HG02981 (cell line): ENCODE measurements at regions not wholly inside any gene's neighbourhood (a gene's known extent, or its start where the extent isn't known, plus 50 kb on each side); places are given as distances from the start of the nearest gene placed in this dataset.

ENCODE experiments used
- ATAC-seq: cut with Tn5 transposase; IDR thresholded peaks from one replicate; pipeline ENCODE4 v1.9.1; 2021; ENCODE audit warnings: mild to moderate bottlenecking, moderate library complexity; ENCODE audit not compliant: unreplicated experiment

DNA sequence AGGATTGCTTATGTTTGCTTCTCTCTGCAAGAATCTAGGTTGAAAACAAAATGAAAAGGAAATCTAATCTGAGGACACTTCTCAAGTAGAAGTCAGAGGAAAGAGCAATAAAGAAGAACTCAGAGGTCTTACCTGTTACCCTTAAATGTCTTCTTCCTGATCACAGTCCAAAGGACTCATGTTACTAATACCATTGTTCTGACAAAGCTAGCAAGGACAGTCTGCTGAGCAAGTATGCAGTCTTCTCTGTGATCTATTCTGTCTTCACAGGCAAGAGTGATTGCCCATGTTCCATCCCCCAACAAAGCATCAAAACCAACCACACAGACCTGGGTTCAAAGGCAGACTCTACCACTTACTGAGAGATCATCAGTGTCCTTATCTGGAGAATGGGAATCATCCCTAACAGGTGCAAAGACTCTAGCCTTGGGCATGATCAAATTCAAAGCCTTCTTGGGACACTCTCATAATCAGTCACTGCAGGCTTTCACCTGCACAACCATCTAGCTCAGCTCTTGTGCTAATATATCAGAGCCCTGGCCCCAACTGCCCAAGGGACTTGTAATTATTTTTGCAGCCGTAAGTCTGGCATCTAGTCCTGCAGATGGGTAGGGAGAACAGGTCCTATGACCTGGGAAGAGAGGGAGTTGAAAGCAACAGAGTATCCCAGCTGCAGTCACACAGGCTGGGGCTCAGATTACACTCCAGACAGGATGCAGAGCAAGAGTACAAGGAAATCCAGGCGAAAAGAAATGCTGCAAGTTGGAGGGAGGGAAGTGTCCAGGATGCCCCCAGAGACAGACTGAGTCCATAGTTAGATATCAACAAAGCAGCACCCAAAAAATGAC, 97.9 kb upstream of the NUDT4 start:
- ATAC-seq: no peak

DNA sequence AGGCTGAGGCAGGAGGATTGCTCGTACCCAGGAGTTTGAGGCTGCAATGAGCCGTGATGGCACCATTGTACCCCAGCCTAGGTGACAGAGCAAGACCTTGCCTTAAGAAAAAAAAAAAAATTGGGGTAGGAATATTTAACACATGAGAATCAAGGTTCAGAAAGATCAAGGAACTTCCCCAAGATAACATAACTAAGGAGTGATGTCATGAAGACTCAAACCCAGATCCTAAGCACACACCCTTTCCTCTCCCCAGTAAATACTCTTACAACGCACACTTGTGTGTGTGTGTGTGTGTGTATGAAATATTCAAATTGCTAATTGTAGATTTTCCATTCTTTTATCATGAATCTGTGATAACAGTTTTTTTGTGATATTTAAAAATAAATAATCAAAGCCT, 90.6 kb upstream of the NUDT4 start:
- no peak for ATAC-seq

DNA sequence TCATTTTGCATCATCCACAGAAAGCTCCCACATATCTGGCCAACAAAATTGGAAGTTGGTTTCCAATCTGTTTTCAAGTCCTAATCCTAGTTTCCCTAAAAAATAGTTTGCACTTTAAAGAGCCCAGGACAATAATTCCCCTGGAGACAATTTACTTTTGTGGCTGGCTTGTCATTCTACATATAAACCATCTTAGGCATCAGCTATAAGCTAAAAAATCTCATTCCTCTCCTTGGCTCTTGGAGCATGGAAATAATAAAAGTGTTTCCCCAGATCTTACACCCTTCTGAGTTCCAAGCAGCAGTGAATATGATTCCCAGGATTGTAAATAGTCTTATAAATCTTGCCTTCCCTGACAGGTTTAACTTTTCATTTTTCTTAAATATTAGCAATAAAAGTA, 89.1 kb upstream of the NUDT4 start:
- no peak for ATAC-seq

DNA sequence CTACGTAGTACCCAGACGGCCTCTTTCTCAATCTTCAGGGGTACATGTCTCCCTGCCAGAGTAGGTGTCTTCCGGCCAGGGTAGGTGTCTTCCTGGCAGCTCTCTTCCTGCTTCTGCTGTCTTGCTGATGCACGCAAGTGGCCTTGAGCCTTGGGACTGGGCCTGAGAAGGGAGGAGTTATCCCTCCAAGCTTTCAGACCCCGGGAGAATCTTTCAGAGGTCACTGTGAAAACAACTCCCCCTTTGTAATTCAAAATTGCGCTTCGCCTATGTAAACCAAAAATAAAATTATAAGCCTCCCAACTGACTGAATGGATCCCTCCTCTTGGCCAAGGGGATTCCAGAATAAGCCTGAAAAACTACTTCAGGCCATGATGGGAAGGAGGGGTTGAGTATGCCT, 87.3 kb upstream of the NUDT4 start:
- no peak for ATAC-seq

DNA sequence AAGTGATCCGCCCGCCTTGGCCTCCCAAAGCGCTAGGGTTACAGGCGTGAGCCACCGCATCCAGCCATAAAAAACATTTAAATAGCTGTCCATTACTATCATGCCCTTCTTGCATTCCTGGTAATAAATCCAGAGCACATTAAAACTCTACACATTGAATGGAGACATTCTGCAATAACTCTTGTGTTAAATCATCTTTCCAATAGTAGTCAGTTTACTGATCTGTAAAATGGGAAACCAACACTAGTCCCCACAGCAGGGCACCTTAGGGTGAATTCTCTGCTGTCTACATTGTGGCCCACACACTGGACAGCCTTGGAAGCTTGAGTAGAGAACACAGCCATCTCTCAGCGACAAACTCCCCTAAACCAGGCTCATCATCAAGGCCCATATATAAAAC, 85.5 kb upstream of the NUDT4 start:
- no peak for ATAC-seq

DNA sequence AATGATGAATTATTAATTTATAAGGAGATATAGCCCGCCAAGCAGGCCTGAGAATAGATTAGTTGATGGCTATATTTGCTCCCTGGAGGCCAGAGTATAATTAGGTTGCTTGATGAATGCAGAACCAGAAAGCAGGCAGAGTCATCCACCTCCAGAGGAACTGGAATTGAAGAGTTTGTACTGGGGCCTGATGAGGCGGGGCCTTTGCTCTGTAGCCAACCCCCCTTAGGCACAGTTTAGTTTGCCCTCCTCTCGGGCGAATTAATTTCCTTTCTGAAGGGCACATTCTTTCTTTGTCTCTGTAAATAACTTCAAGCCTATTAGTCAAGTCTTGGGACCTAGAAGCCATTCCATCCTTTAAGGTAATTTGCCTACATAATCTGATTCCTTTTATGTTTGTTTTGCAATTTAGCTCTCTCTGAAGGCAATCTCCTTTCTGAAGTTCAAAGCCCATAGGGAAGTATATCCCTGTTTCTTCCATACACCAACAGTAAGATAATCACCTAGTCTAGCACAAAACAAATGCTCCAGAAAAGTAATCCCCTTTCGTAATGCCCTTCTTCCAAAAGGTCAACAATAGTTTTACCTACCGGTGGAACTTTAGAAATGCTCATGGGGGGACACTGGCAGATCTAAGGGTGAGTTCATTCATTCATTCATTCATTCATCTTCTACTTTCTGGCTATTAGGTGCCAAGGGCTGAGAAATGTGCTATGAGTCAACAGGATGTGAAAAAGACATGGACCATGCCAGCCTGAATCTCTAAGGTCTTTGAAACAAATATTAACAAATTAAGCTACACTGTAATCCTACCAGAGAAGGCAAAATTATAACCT, 84.8 kb upstream of the NUDT4 start:
- ATAC-seq: no peak

DNA sequence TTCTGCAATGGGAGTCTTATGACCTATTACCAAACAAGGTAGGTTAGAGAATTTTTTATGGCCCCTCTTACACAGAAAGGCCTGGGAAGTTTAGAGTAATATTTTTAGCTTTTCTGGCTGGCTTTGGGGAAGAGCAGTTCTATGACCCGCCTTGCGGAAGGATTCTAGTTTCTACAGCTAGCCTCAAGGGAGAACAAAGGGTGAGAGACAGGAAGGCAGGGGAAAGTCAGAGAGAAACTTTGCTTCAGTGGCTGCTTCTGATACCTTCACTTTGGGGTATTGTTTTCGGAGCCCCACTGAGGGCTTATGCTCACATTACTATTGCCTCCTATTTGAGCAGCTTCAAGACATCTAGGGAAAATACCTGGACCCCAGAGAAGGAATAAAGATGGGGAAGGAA, 80.7 kb upstream of the NUDT4 start:
- peak; percentile 83 for ATAC-seq

DNA sequence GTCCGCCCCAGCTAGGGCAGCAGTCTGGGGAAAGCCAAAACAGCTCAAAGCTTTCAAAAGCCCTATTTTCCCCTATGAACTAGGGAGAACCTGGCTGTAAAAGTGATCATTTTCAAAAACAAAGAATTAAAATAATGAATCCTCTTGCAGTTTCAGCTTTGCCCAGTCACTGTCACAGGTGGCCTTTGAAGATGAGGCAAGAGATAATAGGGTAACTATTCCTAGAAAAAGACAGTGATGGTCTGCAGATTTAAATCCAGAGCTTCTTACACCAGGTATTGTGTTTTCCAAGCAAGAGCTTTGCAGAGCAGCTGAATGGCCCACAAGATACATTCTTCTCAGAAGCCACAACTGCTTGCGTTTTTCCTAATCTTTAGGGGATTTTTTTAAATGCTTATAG, 80.2 kb upstream of the NUDT4 start:
- no peak for ATAC-seq

DNA sequence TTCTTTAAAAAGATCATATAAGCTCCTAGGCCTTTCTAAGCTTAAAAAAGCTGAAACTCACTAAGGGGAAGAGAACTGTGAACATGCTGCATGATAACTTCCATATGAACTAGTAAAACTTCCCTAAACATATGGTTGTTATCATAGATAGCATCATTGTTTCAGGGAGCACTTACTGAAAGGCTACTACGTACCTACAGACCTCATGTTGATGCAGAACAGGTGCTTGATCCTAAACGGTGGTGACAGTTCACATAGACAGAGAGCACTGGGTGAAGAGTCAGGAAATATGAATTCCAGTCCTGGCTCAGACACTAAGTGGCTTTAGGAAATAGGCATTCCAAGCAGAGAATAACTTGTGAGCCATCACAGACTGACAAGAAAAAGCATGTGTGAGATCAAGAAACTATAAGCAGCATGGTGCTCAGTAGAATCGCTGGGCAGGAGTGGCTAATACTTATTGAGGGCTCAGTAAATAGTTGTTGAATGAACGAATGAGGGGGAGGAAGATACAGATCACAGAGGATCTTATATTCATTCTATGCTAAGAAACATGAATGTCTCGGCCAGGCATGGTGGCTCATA, 78.4 kb upstream of the NUDT4 start:
- ATAC-seq: no peak

DNA sequence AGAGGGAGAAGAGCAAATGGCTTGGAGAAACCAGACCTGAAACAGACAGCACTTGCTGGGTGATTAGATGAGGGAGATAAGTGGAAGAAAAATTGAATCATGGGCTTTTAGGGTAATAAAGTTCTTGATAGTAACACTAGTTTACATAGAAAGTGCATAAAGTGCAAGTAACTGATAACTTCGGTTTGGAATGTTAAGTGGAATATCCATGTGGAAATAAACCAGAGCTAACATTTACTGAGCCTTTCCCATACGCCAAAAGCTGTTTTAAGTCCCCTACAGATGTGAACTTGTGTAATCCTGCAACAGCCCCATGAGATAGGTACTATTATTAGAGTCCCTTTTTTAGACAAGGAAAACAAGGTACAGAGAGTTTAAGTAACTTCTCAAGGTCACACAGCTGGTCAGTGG, 77.1 kb upstream of the NUDT4 start:
- ATAC-seq: no peak

DNA sequence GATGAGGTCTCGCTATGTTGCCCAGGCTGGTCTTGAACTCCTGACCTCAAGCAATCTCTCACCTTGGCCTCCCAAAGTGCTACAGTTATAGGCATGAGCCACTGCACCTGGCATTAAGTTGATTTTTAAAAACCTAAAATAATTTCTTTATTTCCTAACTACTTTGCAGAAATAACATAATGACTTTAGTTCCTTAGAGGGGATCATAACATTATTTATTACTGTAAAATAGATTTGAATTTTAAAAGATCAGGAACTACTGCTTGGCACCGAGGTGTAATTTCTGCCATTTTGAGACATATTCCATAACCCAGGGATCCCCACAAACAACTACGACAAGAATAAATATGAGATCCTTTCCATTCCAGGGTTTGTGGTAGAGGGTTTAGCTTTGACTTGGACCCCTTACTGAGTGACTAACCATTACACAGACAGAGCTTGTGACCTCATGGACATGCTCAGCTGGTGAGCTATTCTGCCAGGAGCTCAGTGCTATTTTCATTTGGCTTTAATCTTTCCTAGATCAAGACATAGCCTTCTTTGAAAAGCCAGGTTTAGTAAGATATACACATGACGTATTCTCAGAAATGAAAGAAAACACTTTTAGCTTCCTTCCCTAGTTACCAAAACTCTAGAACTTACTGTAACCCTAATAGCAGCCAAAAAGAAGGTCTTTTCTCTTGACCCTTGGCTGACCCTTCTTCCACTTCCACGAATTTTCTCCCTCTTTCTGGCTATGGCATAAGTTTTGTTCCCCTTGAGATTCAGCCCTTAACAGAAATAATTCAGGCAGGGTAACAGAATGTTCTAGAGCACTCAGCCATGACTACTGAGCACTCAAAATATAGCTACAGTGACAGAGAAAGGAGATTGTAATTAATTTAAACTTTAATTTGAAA, 75.1 kb upstream of the NUDT4 start:
- no peak for ATAC-seq

DNA sequence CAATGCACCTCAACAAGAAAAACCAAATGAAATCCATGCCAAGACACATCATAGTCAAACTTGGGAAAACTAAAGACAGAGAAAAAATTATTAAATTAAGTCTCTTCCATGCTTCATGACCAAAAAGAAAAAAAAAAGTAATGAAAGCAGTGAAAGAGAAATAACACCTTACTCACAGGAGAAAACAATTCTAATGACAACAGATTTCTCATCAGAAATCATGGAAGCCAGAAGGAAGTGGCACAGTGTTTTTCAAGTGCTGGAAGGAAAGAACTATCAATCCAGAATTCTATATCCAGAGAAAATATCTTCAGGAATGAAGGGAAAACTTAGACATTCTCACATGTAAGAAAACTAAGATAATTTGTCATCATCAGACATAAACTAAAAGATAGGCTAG, 71.1 kb upstream of the NUDT4 start:
- ATAC-seq: no peak

DNA sequence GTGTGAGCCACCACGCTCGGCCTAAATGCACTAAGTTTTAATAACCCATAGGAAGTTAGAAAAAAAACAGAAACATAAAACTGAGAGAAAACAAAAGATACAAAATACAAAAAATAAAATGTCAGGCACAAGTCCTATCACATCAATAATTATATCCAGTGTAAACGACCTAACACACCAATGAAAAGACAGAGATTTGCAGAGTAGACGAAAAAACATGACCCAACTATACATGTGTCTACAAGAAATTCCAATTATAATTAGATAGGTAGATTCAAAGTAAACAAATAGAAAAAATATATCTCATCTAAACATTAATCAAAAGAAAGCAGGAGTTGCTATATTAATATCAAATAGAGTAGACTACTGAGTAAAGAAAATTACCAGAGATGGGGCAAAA, 69.4 kb upstream of the NUDT4 start:
- ATAC-seq: no peak

DNA sequence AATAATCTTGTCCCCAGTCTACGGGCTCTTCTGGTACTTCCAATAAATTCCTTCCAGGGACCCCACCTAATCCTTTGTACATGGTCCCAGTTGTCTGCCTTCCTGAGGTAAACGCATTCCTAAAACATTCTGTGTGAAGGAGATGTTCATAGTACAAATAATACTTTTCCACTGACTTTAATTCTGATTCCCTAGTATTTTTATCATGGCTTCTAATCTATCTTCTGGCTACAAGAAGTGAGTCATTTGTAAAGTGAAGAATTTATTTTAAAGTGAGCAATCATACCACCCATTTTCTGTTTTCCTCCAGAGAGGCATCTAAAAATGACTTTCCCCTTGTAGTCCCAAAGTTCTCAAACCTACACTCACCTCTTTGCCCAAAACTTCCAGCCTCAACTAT, 65.9 kb upstream of the NUDT4 start:
- no peak for ATAC-seq

DNA sequence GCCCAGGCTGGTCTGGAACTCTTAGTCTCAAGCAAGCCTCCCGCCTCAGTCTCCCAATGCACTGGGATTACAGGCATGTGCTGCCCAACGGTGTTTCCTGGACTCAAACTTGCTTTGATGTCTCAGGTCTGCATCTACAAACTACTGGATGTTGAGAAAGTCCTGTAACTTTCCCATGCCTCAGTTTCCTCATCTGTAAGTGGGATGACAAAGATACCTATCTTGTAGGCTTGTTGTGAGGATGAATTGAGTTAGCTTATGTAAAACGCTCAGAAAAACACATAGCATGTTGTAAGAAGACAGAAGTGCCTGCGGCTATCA, 63.6 kb upstream of the NUDT4 start:
- ATAC-seq: no peak

DNA sequence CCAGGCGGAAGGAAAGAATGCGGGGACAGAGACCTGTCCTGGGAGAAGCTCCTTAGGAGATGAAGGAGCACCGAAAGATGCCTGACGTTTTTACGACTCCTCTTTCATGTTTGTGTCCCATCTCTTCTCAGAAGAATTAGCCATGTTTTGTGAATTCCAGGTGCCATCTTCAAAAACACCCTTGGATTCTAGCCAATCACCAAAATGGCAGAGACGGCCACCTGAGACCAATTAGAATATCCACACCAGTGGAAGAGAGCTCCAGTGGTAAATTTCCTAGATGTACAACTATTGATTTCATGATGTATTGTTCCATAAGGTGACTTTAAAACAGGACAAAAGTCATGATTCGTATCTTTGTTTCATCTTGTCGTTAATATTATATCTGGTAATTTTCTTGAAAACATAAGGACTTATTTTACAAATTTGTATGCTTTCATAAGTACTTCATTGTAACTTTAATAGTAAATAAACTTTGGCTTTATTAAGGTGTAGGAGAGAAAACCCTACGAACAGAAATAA, 62.3 kb upstream of the NUDT4 start:
- no peak for ATAC-seq

DNA sequence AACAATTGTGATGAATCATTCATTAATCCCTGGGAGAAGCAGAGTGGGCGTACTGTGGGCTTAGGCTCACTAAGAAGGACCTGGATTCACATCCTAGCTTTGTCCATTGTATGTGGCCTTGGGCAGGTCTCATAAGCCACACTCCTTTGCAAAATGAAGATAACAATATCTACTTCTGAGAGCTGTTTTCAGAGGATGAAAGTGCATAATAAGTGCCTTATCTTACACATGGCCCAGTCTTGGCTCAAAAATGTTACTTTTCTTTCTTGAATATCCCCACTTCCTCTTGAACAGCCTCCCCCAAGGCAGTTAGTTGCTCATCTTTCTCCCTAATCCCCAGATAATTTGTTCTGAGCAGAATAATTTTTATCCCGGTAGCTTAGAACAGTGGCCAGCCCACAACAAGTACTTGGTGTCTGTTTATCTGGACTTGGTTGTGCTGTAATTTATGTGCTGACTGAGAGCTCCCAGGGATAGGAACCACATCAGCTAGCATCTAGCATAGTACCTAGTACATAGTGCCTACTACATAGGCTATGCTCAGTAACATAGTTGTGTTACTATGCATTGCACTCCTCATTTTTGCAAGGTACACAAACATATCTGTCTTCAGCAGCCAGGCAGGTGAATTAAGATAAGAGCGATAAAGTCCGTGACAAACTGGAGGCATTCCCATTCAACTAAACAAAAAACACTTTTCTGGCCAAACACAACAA, 61.7 kb upstream of the NUDT4 start:
- no peak for ATAC-seq

DNA sequence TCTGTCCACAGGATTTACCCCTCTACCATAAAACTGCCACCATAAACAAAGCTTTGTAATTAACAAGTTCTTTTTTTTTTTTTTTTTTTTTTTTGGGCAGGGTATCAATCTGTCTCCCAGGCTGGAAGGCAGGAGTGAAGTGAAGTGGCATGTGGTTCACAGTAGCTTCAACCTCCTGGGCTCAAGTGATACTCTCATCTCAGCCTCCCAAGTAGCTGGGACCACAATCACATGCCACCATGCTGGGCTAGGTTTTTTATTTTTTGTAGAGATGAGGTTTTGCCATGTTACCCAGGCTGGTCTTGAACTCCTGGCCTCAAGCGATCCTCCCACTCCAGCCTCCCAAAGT, 61.1 kb upstream of the NUDT4 start:
- ATAC-seq: no peak

DNA sequence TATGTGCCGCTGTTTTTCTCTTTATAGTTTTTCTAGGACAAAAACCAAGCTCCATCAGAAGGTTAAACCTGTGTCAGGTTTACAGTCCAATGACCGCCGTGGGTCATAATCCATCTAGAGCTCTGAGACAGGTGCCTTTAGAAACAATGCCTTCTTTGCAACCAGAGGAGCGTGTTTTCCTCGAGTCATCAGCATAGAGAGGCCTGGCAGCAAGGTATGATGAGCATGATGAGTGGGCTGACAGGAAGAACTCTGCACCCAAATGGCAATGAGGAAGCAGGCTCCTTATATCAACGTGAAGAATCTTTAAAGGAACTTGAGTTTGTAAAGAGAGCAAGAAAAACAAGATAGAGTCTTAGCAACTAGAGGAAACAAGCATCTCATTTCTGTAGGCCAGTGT, 60.5 kb upstream of the NUDT4 start:
- no peak for ATAC-seq
